Inferior parietal cortex (tissue), 1 donor: ENCODE measurements at regions not wholly inside any gene's neighbourhood (a gene's known extent, or its start where the extent isn't known, plus 50 kb on each side); places are given as distances from the start of the nearest gene placed in this dataset.

ENCODE experiments used
- DNase-seq: peaks from one replicate; pipeline ENCODE4 v3.0.0-alpha.2; 2016; ENCODE audit errors: extremely low spot score

GRCh38 chr2:235140801-235141081 lies 188.9 kb downstream of the SH3BP4 start:
- DNase-seq: no peak

- DNase-seq: no peak
Observed at GRCh38 chr2:235141411-235142128, 189.8 kb downstream of the SH3BP4 start.

- DNase-seq: no peak
Observed at GRCh38 chr2:235142601-235143000, 190.8 kb downstream of the SH3BP4 start.

GRCh38 chr2:235143789-235144188 lies 192.0 kb downstream of the SH3BP4 start:
- DNase-seq: no peak

GRCh38 chr2:235144291-235144690 lies 192.5 kb downstream of the SH3BP4 start:
- no peak for DNase-seq

- DNase-seq: no peak
Observed at GRCh38 chr2:235146206-235146605, 194.4 kb downstream of the SH3BP4 start.

GRCh38 chr2:235146871-235147565 lies 195.2 kb downstream of the SH3BP4 start:
- peak; percentile 14 for DNase-seq

- DNase-seq: no peak
Observed at GRCh38 chr2:235148201-235149170, 196.7 kb downstream of the SH3BP4 start.

GRCh38 chr2:235149240-235149659 lies 197.4 kb downstream of the SH3BP4 start:
- peak; percentile 87 for DNase-seq

GRCh38 chr2:235149736-235150135 lies 197.9 kb downstream of the SH3BP4 start:
- no peak for DNase-seq

GRCh38 chr2:235151152-235151551 lies 199.3 kb downstream of the SH3BP4 start:
- no peak for DNase-seq

- DNase-seq: no peak
Observed at GRCh38 chr2:235155163-235155562, 203.3 kb downstream of the SH3BP4 start.

GRCh38 chr2:235156055-235156454 lies 204.2 kb downstream of the SH3BP4 start:
- DNase-seq: no peak

GRCh38 chr2:235157746-235158482 lies 206.1 kb downstream of the SH3BP4 start:
- no peak for DNase-seq

GRCh38 chr2:235160281-235160810 lies 208.5 kb downstream of the SH3BP4 start:
- DNase-seq: no peak

GRCh38 chr2:235161565-235161964 lies 209.7 kb downstream of the SH3BP4 start:
- no peak for DNase-seq

GRCh38 chr2:235162082-235162836 lies 210.4 kb downstream of the SH3BP4 start:
- no peak for DNase-seq

GRCh38 chr2:235162837-235163197 lies 211.0 kb downstream of the SH3BP4 start:
- no peak for DNase-seq

- no peak for DNase-seq
Observed at GRCh38 chr2:235165136-235165535, 213.3 kb downstream of the SH3BP4 start.

GRCh38 chr2:235165631-235166030 lies 213.8 kb downstream of the SH3BP4 start:
- no peak for DNase-seq
